ENCODE measurements at regions not wholly inside any gene's neighbourhood (a gene's known extent, or its start where the extent isn't known, plus 50 kb on each side); places are given as distances from the start of the nearest gene placed in this dataset.

DNA sequence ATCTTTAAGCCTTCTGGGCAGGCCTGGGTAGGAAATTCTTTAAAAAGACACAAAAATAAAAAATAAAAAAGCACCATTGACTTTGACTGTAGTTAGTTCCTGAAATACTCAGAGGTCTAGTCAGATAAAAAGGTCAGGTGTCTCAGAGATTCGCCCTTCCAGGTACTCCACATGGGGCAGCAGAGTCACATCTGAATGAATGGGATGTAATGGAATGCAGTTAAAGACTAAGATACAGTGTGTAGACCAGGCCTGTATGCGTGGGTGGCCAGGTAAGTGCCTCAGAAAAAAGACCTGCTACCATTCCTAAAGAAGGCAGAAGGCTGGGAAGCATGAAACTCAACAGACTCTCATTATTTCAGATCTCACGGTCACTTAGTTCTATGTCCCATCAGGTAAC is 68.6 kb upstream of the SEM1 start:
- TF ChIP-seq, protein P1, sequence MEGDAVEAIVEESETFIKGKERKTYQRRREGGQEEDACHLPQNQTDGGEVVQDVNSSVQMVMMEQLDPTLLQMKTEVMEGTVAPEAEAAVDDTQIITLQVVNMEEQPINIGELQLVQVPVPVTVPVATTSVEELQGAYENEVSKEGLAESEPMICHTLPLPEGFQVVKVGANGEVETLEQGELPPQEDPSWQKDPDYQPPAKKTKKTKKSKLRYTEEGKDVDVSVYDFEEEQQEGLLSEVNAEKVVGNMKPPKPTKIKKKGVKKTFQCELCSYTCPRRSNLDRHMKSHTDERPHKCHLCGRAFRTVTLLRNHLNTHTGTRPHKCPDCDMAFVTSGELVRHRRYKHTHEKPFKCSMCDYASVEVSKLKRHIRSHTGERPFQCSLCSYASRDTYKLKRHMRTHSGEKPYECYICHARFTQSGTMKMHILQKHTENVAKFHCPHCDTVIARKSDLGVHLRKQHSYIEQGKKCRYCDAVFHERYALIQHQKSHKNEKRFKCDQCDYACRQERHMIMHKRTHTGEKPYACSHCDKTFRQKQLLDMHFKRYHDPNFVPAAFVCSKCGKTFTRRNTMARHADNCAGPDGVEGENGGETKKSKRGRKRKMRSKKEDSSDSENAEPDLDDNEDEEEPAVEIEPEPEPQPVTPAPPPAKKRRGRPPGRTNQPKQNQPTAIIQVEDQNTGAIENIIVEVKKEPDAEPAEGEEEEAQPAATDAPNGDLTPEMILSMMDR (IDR thresholded peaks at IDR 0.05; ENCODE audit: poor library complexity, severe bottlenecking) = peak; percentile 36
- TF ChIP-seq EP300 (conservative IDR thresholded peaks at IDR 0.05; ENCODE audit: poor library complexity, severe bottlenecking) = no peak
- no peak for TF ChIP-seq POLR2AphosphoS5 (IDR thresholded peaks at IDR 0.05)
- TF ChIP-seq EZH2 (IDR thresholded peaks at IDR 0.05; ENCODE audit: borderline replicate concordance, insufficient read depth, low read length, poor library complexity, severe bottlenecking) = no peak
